Myocyte (in vitro differentiated cells): ENCODE measurements at regions not wholly inside any gene's neighbourhood (a gene's known extent, or its start where the extent isn't known, plus 50 kb on each side); places are given as distances from the start of the nearest gene placed in this dataset.

Source experiments
- DNase-seq: peaks from one replicate; pipeline ENCODE4 v3.0.0-alpha.2; 2012; ENCODE audit warnings: low read depth

DNA sequence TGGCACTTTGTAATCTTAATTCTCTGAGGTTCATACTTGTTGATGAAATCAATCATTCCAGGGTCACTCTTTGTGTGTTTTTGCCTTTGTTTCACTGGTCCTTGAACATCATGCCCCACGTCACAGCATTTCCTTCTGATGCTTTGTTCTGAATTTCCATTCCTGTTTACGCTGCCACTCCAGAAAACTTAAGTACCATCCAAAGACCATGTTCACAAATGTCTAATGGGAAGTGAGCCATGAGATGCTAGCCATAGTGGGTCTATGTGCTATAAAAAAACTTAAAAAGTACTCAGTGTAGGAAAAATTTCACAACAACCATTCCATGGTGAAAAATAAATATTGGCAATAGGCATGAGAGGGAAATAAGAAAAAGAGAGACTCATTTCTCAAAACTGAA is 232.0 kb downstream of the IBTK start:
- no peak for DNase-seq

DNA sequence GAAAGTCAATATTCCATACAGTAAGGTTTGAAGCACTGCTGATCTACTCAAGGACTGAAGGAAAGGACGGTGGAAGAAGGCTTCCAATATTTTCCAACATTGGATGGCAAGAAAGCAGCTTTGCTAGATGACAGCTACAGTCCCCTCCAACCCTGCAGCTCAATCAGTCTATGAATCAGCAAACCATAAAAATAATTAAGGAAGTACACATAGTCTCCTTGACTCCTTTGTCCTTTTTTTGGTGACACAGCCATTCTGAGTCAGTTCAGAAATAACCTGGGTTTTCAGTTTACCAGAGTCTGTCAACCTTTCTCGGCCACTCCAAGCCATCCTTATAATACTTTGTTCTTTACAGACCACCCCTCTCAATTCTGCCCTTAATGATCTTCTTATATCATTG is 232.5 kb downstream of the IBTK start:
- no peak for DNase-seq

DNA sequence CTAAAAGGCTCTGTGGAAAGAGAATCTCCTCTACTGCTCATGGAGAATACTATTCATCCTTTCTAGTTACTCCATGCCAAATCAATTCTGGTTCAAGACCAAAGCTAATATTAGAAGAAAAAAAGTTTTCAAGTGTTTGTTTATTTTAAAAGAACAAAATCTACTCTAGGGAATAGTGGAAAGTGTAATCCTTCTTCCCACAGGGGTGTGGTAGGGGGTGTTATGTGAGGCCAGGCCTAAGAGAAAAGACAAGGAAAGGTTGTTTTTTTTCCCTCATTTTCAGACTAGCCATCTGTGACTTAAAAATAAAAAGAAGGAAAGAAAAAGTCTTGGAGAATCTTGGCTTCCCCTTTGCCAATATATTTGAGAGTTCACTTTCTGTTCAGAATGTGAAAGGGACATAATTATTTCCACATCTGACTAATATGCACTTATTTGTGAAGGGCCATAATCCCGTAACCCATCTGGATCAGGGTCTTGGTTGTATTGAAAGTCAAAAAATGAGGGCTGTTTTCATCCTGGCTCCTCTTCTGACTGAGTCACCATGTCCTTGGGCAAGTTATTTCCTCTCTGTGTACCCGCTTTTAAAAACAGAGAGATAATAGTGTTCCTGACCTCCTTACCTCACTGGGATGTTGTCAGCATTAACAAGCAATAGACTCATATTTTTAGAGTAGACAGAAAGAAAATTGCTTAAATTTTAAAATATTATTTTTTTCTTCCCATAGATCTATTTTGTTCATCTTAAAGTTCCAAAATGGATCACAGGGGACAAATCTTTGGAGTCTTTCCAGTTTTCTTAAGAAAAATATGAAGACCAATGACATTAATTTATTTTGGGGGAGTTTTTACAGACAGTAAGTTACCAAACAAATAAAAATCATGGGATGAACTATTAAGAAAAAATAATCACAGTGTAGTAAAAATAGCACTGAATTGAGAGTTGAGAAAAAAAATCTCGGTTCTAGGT is 233.7 kb downstream of the IBTK start:
- no peak for DNase-seq

GRCh38 chr6:82006027-82006738 is 241.4 kb downstream of the IBTK start:
- no peak for DNase-seq

DNA sequence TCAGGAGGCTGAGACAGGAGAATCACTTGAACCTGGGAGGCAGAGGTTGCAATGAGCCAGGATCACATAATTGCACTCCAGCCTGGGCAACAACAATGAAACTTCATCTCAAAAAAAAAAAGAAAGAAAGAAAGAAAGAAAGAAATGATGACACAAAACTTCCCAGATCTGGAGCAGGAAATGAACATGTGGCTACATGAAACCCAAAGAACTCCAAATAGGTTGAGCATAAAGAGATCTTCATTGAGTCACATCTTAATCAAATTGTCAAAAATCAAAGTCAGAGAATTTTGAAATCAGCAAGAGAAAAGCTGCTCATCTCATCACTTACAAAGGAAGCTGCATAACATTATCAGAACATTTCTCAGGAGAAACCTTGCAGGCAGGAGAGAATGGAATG is 247.0 kb downstream of the IBTK start:
- no peak for DNase-seq

DNA sequence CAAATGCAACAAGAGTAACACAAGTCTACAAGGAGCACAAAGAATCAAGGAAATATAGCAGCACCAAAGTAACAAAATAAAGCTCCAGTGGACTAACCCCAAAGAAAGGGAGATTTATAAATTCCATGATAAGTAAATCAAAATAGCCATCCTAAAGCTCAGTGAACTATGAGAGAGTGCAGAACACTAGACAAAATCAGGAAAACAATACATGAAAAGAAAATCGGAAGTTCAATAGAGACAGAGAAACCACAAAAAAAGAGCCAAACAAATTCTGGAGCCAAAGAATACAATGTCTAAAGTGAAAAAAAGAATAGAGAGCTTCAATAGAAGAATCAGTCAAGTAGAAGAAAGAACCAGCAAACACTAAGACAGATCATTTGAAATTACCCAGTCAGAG is 247.3 kb upstream of the TENT5A start:
- no peak for DNase-seq

GRCh38 chr6:81999270-81999669 is 246.8 kb upstream of the TENT5A start:
- no peak for DNase-seq

DNA sequence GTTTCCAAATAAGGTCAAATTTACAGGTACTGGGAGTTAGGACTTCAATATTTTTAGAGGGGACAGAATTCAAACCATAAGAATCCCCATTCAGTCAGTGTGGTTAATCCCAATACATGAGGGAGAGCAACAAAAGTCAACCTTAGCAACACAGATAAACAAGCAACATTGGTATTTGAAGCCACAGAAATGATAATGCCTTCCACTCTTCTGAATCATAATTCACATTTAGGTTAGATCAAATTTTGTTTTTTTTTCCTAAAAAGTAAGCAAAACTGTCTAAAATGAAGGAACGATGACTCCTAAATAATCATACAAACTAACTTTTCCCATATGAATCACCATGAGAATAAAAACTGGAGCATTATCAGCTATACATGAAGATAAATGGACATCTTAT is 246.0 kb upstream of the TENT5A start:
- peak; percentile 51 for DNase-seq

DNA sequence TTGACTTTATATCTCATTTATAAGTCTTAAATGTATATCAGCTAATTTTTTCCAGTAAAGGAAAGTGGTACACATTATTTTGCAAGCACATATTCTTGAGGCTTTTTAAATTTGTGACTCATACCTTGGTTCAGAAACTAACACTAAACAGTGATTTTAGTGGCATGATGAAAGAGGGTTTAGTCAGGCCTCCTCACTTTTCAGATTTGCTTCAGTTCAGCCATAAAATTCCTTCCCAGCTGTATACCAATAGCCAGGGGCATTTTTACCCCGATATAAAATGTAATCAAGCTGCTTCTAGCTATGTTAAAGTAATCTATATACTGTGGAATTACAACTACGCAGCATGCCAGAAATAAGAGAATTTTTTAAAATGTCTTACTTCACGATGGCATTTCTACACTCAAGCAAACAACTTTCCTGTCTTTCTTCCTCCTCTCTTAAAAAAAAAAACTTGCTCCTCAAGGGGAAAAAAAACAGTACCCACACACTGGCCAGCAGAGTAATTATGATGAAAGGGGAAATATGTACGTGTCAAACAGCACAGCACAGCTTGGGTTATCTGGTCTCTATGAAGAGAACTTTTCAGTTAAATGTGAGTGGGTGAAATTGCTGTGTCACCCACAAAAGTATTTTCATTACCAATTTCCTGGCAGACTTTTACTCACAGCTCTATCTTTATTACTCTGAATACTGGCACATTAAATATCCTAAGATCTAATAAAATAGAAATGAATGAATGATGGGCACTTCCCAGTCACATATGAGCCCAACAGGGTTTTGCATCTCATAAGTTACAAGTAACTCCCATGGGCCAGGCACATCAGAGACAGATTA is 244.8 kb upstream of the TENT5A start:
- DNase-seq: peak; percentile 62

DNA sequence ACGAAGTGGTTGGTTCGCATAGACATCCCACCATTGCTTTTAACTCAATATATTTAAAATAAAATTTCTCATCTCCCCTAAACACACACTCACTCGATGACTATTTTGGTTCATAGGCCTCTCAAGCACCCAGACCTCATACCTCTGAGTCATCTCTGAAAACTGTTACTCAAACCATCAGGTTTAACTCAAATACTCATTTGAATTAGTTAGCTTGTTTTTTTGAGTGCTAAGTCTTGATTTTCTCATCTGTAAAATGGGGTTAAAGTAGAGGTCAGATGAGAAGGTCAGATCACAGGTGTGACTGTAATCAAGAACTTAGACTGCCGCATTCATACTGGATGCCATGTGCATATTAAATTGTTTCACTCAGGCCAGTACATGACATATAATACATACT is 243.9 kb upstream of the TENT5A start:
- peak; percentile 40 for DNase-seq

- DNase-seq: peak; percentile 47
Observed at GRCh38 chr6:81995548-81996289, 243.2 kb upstream of the TENT5A start.

DNA sequence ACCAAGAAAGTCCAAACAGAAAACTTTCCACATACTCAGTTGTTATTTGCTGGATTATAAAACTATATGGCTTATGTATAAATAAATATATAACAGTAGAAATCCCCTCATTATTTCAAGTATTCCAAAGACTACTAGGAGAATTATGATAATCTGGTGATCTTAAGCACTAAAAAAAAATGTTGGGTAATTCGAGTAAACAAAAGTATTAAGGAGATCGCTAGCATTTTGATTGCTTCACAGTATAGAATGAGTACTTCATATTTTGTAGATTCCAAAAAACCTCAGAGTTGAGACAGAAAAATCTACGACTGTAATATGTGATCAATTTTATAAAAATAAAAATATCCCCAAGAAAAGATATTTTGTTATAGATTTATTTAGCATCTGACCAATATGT is 236.4 kb upstream of the TENT5A start:
- DNase-seq: no peak

DNA sequence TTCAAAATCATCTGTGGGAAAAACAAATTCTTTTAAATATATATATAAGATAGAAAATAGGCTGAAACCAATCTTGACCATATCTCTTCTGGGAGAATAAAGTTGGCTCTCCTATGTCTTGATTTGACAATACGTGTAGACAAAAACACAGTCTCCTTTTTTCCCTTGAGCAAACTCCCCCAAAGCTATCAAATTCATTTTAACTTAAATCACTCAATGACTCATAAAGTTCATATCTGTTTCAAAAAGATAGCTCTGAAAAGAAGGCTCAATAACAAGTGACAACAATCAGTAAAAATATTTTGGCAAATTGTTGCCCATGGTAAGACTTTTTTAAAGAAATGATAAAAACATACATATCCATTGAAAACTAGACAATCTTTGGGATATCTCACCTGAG is 236.0 kb upstream of the TENT5A start:
- no peak for DNase-seq

DNA sequence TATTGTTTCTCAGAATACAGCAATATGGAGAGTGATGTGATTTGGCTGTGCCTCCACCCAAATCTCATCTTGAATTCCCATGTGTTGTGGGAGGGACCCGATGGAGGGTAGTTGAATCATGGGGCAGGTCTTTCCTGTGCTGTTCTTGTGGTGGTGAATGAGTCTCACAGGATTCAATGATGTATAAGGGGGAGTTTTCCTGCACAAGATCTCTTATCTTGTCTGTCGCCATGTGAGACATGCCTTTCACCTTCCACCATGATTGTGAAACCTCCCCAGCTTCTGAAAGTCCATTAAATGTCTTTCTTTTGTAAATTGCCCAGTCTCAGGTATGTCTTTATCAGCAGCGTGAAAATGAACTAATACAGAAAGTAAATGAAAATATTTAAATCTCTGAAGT is 234.8 kb upstream of the TENT5A start:
- no peak for DNase-seq

GRCh38 chr6:81985191-81985590 is 232.7 kb upstream of the TENT5A start:
- DNase-seq: peak; percentile 34

- no peak for DNase-seq
Observed at GRCh38 chr6:81984599-81984998, 232.1 kb upstream of the TENT5A start.

DNA sequence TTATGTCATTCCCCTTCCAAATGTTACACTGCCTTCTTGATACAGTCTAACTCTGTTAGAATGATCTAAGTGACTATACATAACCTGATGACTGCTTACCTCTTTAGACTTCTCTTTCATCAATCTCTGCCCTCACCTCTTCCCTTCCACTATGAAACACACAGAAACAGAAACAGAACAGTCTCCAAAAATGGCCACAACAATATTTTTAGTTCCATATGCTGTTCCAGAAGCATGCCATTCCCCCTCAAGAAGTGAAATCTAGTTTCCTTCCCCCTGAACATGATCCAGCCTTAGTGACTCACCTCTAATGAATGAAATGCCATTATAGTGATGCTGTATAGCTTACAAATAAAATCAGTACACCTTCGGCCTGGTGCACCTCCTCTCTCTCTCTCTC is 229.3 kb upstream of the TENT5A start:
- DNase-seq: peak; percentile 26

- peak; percentile 9 for DNase-seq
Observed at GRCh38 chr6:81979767-81980166, 227.3 kb upstream of the TENT5A start.

DNA sequence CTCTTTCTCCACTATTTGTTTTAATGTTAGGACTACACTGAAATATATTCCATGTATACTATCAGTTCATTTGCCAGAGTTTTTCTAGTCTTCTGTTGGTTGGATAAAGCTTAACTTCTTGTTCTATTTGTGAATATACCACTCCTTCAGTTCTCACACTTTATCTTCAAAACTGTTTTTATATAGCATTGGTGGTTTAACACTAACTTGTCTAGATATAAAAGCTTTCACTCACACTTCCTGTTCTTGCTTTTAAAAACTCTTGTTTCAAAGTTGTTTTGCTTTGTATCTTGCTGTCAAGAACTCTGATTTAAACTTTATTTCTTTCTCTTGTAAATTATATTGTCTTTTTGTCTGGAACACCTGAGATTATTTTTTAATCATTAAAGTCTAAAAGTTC is 226.8 kb upstream of the TENT5A start:
- DNase-seq: no peak

DNA sequence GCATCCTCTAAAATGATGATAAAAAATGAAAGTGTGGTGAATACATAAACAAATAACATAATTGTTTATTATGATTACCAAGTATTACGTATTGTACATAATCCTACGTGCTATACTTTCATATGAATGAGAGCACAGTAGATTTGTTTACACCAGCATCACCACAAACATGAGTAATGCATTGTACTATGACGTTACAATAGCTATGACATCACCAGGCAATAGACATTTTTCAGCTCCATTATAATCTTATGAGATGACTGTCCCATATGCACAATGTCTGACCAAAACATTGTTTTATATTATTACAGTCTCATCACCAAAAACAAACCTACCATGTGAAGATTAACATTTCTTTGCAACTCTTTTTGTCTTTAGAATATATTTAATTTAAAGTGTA is 225.7 kb upstream of the TENT5A start:
- no peak for DNase-seq

- DNase-seq: no peak
Observed at GRCh38 chr6:81977486-81977885, 225.0 kb upstream of the TENT5A start.
